Chondrocyte (in vitro differentiated cells): ENCODE measurements at regions not wholly inside any gene's neighbourhood (a gene's known extent, or its start where the extent isn't known, plus 50 kb on each side); places are given as distances from the start of the nearest gene placed in this dataset.

Experiments used
- DNase-seq: peaks from one replicate; pipeline ENCODE4 v3.0.0; 2021; ENCODE audit warnings: mixed read lengths, low spot score
- H3K27ac Mint-ChIP-seq: one replicate; pipeline ENCODE4 v1.8.0; 2021; ENCODE audit warnings: mild to moderate bottlenecking, moderate library complexity, mixed read lengths; ENCODE audit not compliant: unreplicated experiment
- H3K27me3 Mint-ChIP-seq: 2 replicates; pipeline ENCODE4 v1.8.0; 2021; ENCODE audit warnings: low read depth, mixed read lengths
- H3K36me3 Mint-ChIP-seq: 2 replicates; pipeline ENCODE4 v1.8.0; 2021; ENCODE audit warnings: low read depth, mixed read lengths
- H3K4me1 Mint-ChIP-seq: 2 replicates; pipeline ENCODE4 v1.8.0; 2021; ENCODE audit warnings: low read depth, mild to moderate bottlenecking, mixed read lengths
- H3K4me3 Mint-ChIP-seq: one replicate; pipeline ENCODE4 v1.8.0; 2021; ENCODE audit warnings: mild to moderate bottlenecking, moderate library complexity, mixed read lengths; ENCODE audit not compliant: unreplicated experiment
- H3K9me3 Mint-ChIP-seq: 2 replicates; pipeline ENCODE4 v1.8.0; 2021; ENCODE audit warnings: low read depth, mixed read lengths
- TF ChIP-seq, protein P1 (sequence below): fragments of 200-600 bp; sonication (generic); IDR thresholded peaks from 2 replicates; pipeline ENCODE4 v1.5.0; 2021; ENCODE audit warnings: antibody characterized with exemption, mild to moderate bottlenecking, moderate library complexity

GRCh38 chr10:58028597-58029366, 238.9 kb downstream of the IPMK start:
- H3K4me3 Mint-ChIP-seq, result no peak overlapping the region
- TF ChIP-seq, protein P1, sequence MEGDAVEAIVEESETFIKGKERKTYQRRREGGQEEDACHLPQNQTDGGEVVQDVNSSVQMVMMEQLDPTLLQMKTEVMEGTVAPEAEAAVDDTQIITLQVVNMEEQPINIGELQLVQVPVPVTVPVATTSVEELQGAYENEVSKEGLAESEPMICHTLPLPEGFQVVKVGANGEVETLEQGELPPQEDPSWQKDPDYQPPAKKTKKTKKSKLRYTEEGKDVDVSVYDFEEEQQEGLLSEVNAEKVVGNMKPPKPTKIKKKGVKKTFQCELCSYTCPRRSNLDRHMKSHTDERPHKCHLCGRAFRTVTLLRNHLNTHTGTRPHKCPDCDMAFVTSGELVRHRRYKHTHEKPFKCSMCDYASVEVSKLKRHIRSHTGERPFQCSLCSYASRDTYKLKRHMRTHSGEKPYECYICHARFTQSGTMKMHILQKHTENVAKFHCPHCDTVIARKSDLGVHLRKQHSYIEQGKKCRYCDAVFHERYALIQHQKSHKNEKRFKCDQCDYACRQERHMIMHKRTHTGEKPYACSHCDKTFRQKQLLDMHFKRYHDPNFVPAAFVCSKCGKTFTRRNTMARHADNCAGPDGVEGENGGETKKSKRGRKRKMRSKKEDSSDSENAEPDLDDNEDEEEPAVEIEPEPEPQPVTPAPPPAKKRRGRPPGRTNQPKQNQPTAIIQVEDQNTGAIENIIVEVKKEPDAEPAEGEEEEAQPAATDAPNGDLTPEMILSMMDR, result no peak
- no peak for DNase-seq

DNA sequence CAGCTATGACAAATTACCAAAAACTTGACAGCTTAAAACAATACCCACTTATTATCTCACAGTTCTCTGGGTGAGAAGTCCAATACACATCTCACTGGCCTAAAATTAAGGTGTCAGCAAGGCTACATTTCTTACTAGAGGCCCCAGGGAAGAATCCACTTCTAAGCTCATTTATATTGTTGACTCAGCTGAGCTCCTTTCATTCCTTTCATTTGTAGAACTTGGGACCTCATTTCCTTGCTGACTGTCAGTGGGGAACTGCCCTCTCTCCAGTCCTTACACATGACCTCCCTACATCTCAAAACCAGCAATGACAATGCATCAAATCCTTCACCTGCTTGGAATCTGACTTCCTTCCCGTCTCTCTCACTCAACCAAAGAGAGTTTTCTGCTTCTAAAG, 240.3 kb downstream of the IPMK start:
- Mint-ChIP-seq H3K9me3 (peaks cover 6% of the 10 kb centered on the region), H3K27me3 (no peaks in the 10 kb centered on the region), H3K4me1 (peaks cover 60% of the 10 kb centered on the region), H3K27ac (peak overlapping the region; percentile 12), H3K4me3 (no peak overlapping the region), H3K36me3 (peaks cover 2% of the 10 kb centered on the region)
- DNase-seq, result no peak
- TF ChIP-seq, protein P1, result no peak

More at GRCh38 chr10:58028597-58029366, 238.9 kb downstream of the IPMK start:
- Mint-ChIP-seq H3K27me3 (no peaks in the 10 kb centered on the region), H3K4me1 (peaks cover 47% of the 10 kb centered on the region), H3K27ac (peak overlapping the region; percentile 12), H3K36me3 (peaks cover 2% of the 10 kb centered on the region), H3K9me3 (peaks cover 6% of the 10 kb centered on the region)

DNA sequence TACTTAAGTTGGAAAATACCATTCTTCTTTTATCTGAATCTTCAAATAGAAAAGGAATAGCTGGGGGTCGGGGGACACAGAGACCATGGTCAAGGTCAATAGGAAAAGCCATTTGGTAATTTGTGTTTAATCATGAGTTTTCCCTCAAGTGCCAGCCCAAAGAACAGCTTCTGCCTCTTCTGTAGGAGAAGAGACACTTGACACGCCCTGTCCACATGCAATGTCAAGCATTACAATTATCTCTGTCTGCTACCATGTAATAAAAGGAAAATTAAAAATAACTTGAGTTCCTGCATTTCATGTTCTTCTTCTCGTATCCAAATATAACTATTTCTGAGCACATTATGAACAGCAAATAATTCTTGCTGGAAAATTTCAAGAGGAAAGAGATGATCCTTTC, 241.7 kb downstream of the IPMK start:
- no peak for DNase-seq
- TF ChIP-seq, protein P1, result no peak
- peaks cover 60% of the 10 kb centered on the region for H3K4me1 Mint-ChIP-seq
- H3K9me3 Mint-ChIP-seq, result peaks cover 3% of the 10 kb centered on the region
- no peaks in the 10 kb centered on the region for H3K36me3 Mint-ChIP-seq
- no peak overlapping the region for H3K4me3 Mint-ChIP-seq
- H3K27me3 Mint-ChIP-seq, result no peaks in the 10 kb centered on the region
- no peak overlapping the region for H3K27ac Mint-ChIP-seq

- peak overlapping the region; percentile 92 for H3K27ac Mint-ChIP-seq
- DNase-seq, result no peak
- peaks cover 49% of the 10 kb centered on the region for H3K4me1 Mint-ChIP-seq
- no peaks in the 10 kb centered on the region for H3K36me3 Mint-ChIP-seq
- H3K4me3 Mint-ChIP-seq, result peak overlapping the region; percentile 20
- TF ChIP-seq, protein P1, result no peak
- H3K27me3 Mint-ChIP-seq, result no peaks in the 10 kb centered on the region
- peaks cover 11% of the 10 kb centered on the region for H3K9me3 Mint-ChIP-seq
Observed at GRCh38 chr10:58023341-58024073, 244.2 kb downstream of the IPMK start.

DNA sequence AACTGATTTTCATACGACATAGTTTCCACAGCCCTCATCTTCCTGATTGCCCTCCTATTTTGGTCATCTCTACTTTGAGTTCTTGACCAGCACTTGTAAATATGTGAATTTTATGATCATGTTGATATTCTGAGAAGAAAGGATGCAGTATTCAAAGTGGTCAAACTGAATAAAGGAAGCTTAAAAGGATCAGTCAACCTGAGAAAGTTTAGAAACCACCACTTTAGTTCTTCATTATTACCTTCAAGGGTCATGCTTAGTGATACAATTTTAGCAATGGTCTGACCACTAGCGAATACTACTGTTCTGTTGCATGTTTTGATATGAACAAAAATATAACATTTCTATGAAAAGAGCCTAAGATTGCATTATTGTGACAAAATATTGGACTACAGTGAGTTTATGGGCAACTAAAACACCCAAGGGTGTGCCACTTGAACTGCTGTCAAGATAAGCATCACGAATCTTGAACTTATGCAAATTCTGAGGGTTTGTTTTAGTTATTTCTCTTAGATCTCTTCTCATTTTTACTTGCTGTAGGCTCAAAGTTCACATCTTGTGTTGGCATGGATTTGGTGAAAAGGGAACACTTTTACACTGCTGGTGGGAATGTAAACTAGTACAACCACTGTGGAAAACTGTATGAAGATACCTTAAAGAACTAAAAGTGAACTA, 247.7 kb downstream of the IPMK start:
- no peak for DNase-seq
- no peaks in the 10 kb centered on the region for H3K36me3 Mint-ChIP-seq
- no peak overlapping the region for H3K4me3 Mint-ChIP-seq
- H3K4me1 Mint-ChIP-seq, result peaks cover 35% of the 10 kb centered on the region
- H3K27me3 Mint-ChIP-seq, result no peaks in the 10 kb centered on the region
- H3K27ac Mint-ChIP-seq, result no peak overlapping the region
- H3K9me3 Mint-ChIP-seq, result peaks cover 14% of the 10 kb centered on the region
- TF ChIP-seq, protein P1, result no peak
